SK-N-MC (cell line): ENCODE measurements at regions not wholly inside any gene's neighbourhood (a gene's known extent, or its start where the extent isn't known, plus 50 kb on each side); places are given as distances from the start of the nearest gene placed in this dataset.

Source experiments
- DNase-seq: peaks from one replicate; pipeline ENCODE4 v3.0.0-alpha.2; 2011; ENCODE audit warnings: low read depth, low spot score
- H3K27ac ChIP-seq: fragments of 200-600 bp; sonication (generic); 2 replicates; pipeline ENCODE4 v1.5.1; 2016; ENCODE audit warnings: mixed run types
- H3K36me3 ChIP-seq: fragments of 200-600 bp; sonication (generic); 2 replicates; pipeline ENCODE4 v1.6.1; 2017; ENCODE audit warnings: antibody characterized with exemption, low read length, mixed read lengths; ENCODE audit not compliant: insufficient read depth
- H3K4me3 ChIP-seq: fragments of 200-600 bp; sonication (generic); 2 replicates; pipeline ENCODE4 v1.5.1; 2016
- H3K9ac ChIP-seq: fragments of 200-600 bp; sonication (generic); 2 replicates; pipeline ENCODE4 v1.8.0; 2017; ENCODE audit warnings: mixed run types, mixed read lengths; ENCODE audit not compliant: insufficient read length
- H3K9me3 ChIP-seq: fragments of 200-600 bp; sonication (generic); 2 replicates; pipeline ENCODE4 v1.6.1; 2017; ENCODE audit warnings: low read depth, mild to moderate bottlenecking, antibody characterized with exemption, low read length, moderate library complexity, mixed read lengths
- EZH2 ChIP-seq: fragments of 200-600 bp; sonication (generic); IDR thresholded peaks from one replicate; pipeline ENCODE4 v1.6.1; 2017; ENCODE audit warnings: antibody characterized with exemption
- FOXP2 ChIP-seq: optimal IDR thresholded peaks from 2 replicates; pipeline ENCODE3; 2011; ENCODE audit warnings: mild to moderate bottlenecking, moderate library complexity; ENCODE audit not compliant: insufficient read depth; ENCODE audit errors: extremely low read length, control extremely low read depth
- POLR2AphosphoS5 ChIP-seq: IDR thresholded peaks from 2 replicates; pipeline ENCODE4 v1.6.1; 2012; ENCODE audit warnings: mild to moderate bottlenecking, low read depth, low read length, borderline replicate concordance

- H3K27ac ChIP-seq: no peak overlapping the region
- H3K4me3 ChIP-seq: no peak overlapping the region
- H3K9me3 ChIP-seq: no peaks in the 10 kb centered on the region
- TF ChIP-seq FOXP2 (no peak), POLR2AphosphoS5 (no peak), EZH2 (no peak)
- DNase-seq: no peak
- H3K9ac ChIP-seq: no peak overlapping the region
- H3K36me3 ChIP-seq: no peaks in the 10 kb centered on the region
Observed at GRCh38 chr15:62753518-62754221, 288.9 kb upstream of the TPM1 start.

GRCh38 chr15:62756326-62756994 lies 286.1 kb upstream of the TPM1 start:
- TF ChIP-seq POLR2AphosphoS5 (no peak), FOXP2 (no peak)
- H3K36me3 ChIP-seq: no peaks in the 10 kb centered on the region
- no peak overlapping the region for H3K4me3 ChIP-seq
- no peak overlapping the region for H3K27ac ChIP-seq
- no peaks in the 10 kb centered on the region for H3K9me3 ChIP-seq
- DNase-seq: no peak
- no peak overlapping the region for H3K9ac ChIP-seq

DNA sequence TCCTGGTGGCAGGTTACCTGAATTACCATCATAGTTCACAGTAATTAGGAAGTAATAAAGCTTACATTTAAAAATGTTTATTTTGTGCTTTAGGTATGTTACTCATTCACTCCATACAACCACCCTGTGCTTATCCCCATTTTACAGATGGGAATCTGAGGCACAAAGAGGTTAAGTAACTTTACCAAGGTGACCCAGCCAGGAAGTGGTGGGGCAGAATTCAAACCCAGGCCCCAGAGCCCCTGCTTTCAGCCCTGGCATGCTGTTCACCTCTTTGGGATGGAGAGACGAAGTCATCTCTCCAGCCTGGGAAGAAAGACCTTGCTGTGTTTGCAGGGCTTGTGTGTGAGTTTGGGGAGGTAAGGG lies 285.6 kb upstream of the TPM1 start:
- no peak overlapping the region for H3K9ac ChIP-seq
- H3K9me3 ChIP-seq: no peaks in the 10 kb centered on the region
- H3K27ac ChIP-seq: no peak overlapping the region
- TF ChIP-seq EZH2 (no peak), POLR2AphosphoS5 (no peak), FOXP2 (no peak)
- no peak overlapping the region for H3K4me3 ChIP-seq
- DNase-seq: no peak
- no peaks in the 10 kb centered on the region for H3K36me3 ChIP-seq

DNA sequence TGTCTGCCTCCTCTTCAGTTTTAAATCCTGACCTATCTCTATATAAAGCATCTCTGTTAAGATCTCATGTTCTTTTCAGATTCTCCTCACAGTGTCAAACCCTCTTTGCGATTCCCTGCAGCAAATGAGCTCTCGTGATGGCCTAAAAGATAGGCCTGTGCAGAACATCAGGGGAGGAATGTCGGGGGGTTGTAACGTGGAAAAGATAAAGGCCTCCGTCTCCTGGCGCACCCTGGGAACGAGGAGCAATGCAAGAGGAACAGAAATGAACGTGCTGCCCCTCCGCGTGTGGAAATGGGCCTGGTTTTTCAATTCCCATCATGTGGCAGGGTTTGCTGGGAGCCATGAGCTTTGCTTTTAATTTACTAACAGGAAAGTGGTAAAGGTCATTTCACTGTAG lies 285.0 kb upstream of the TPM1 start:
- H3K9ac ChIP-seq: no peak overlapping the region
- H3K4me3 ChIP-seq: no peak overlapping the region
- no peak for DNase-seq
- H3K36me3 ChIP-seq: no peaks in the 10 kb centered on the region
- TF ChIP-seq EZH2 (no peak), POLR2AphosphoS5 (no peak), FOXP2 (no peak)
- H3K9me3 ChIP-seq: no peaks in the 10 kb centered on the region
- no peak overlapping the region for H3K27ac ChIP-seq

DNA sequence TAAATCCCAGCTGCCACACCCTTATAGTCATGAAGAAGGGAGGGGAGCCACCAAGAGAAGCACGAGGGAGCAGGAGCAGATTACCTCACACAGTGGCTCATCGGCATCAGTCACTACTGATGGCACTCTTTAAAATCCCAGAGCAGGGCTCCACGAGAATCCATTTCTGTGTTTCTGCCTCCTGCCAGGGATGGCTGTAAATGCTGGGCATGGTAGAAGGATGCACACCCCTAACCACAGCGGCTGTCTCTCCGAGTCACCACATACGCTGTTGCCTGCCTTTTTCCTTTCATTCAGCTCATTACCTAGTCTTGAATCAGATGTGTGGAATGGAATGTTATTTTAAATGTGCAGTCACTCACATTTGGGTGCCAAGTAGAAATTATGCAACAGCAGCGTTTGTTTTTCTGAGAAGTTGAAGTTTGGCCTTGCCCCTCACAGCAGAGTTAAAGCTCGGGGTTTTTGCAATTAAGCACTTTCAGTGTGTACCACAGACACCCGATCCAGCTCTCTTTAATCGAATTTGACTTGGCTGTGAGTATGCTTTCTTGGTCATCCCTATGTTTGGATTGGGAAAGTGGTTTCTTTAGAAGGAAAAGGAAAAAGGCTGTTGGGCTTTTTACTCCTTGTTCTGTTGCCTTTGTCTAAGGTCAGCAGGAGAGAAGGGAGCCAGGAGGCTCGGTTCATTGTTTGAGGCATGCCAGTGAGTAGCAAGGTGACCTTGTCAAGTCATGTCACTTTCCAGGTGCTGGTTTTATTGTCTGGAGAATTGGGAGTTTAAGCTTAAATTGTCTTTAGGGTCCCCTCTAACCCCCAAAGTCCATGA lies 284.2 kb upstream of the TPM1 start:
- 0 out of 2 replicates have a peak overlapping the region, but pooled peaks have one; percentile 16 for H3K27ac ChIP-seq
- no peaks in the 10 kb centered on the region for H3K36me3 ChIP-seq
- H3K9me3 ChIP-seq: no peaks in the 10 kb centered on the region
- peak overlapping the region; percentile 12 for H3K9ac ChIP-seq
- no peak overlapping the region for H3K4me3 ChIP-seq
- TF ChIP-seq EZH2: no peak
- TF ChIP-seq FOXP2: no peak
- no peak for TF ChIP-seq POLR2AphosphoS5
- DNase-seq: no peak

GRCh38 chr15:62758952-62759349 lies 283.6 kb upstream of the TPM1 start:
- Histone ChIP-seq H3K9me3 (no peaks in the 10 kb centered on the region), H3K9ac (no peak overlapping the region), H3K27ac (no peak overlapping the region), H3K4me3 (no peak overlapping the region), H3K36me3 (no peaks in the 10 kb centered on the region)
- no peak for DNase-seq
- TF ChIP-seq EZH2 (no peak), POLR2AphosphoS5 (no peak), FOXP2 (no peak)

- no peaks in the 10 kb centered on the region for H3K9me3 ChIP-seq
Observed at GRCh38 chr15:62760538-62760937, 282.0 kb upstream of the TPM1 start.

GRCh38 chr15:62765916-62766315 lies 276.6 kb upstream of the TPM1 start:
- no peak overlapping the region for H3K9ac ChIP-seq
- H3K36me3 ChIP-seq: no peaks in the 10 kb centered on the region
- H3K4me3 ChIP-seq: no peak overlapping the region
- TF ChIP-seq EZH2 (no peak), FOXP2 (no peak), POLR2AphosphoS5 (no peak)
- H3K9me3 ChIP-seq: no peaks in the 10 kb centered on the region
- no peak overlapping the region for H3K27ac ChIP-seq
- no peak for DNase-seq

More at GRCh38 chr15:62760538-62760937, 282.0 kb upstream of the TPM1 start:
- no peaks in the 10 kb centered on the region for H3K36me3 ChIP-seq
- no peak overlapping the region for H3K27ac ChIP-seq
- no peak overlapping the region for H3K9ac ChIP-seq
- TF ChIP-seq EZH2 (no peak), POLR2AphosphoS5 (no peak), FOXP2 (no peak)
- DNase-seq: no peak
- no peak overlapping the region for H3K4me3 ChIP-seq
